Activated T-helper 2 cell treated with anti-CD3 and anti-CD28 coated beads, Interferon-gamma antibody, Interleukin-2, Interleukin-4, amounts not matched to agents 10 μg/mL and 5 μg/mL and 100 μg/mL, durations not matched to agents 14 hours and 24 hours and 36 hours (primary cell): ENCODE measurements at regions not wholly inside any gene's neighbourhood (a gene's known extent, or its start where the extent isn't known, plus 50 kb on each side); places are given as distances from the start of the nearest gene placed in this dataset.

Source experiments
- DNase-seq: peaks from one replicate; pipeline ENCODE4 v3.0.0; 2021; ENCODE audit warnings: low spot score
- H3K27ac Mint-ChIP-seq: one replicate; pipeline ENCODE4 v1.8.0; 2021; ENCODE audit warnings: mixed read lengths
- H3K27me3 Mint-ChIP-seq: one replicate; pipeline ENCODE4 v1.8.0; 2021; ENCODE audit warnings: low read depth, mixed read lengths
- H3K36me3 Mint-ChIP-seq: one replicate; pipeline ENCODE4 v1.8.0; 2021; ENCODE audit warnings: low read depth, mixed read lengths
- H3K4me1 Mint-ChIP-seq: one replicate; pipeline ENCODE4 v1.8.0; 2021; ENCODE audit warnings: low read depth, mixed read lengths
- H3K4me3 Mint-ChIP-seq: one replicate; pipeline ENCODE4 v1.8.0; 2021; ENCODE audit warnings: low read depth, mild to moderate bottlenecking, moderate library complexity, mixed read lengths
- H3K9me3 Mint-ChIP-seq: one replicate; pipeline ENCODE4 v1.8.0; 2021; ENCODE audit warnings: mixed read lengths
- intact Hi-C: fragments of 100-400 bp; cut with micrococcal nuclease; formaldehyde crosslinking; loops from one replicate; pipeline ENCODE4 v1.15.1; 2023

DNA sequence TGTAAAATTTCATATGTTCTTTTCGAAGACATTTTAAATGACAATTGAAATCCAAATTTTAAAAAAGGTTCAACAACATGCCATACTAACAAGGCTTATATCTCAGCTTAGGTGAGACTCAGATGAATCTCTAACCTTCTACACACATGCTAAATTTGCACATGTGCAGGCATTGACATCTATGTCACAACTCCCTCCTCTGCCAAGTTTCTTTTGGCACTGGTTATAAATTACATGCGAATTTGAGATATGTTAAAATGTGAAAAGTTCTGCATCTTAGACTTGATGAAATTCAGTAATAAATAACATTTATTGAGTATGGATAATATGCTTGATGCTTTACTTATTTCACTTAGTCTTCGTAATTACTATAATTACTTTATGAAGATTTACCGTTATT is 234.3 kb downstream of the TLE4 start:
- intact Hi-C loops, result no loop called here
- H3K27ac Mint-ChIP-seq, result no peak overlapping the region
- no peaks in the 10 kb centered on the region for H3K4me1 Mint-ChIP-seq
- no peak overlapping the region for H3K4me3 Mint-ChIP-seq
- peaks cover 13% of the 10 kb centered on the region for H3K27me3 Mint-ChIP-seq
- no peaks in the 10 kb centered on the region for H3K9me3 Mint-ChIP-seq
- H3K36me3 Mint-ChIP-seq, result no peaks in the 10 kb centered on the region
- no peak for DNase-seq

DNA sequence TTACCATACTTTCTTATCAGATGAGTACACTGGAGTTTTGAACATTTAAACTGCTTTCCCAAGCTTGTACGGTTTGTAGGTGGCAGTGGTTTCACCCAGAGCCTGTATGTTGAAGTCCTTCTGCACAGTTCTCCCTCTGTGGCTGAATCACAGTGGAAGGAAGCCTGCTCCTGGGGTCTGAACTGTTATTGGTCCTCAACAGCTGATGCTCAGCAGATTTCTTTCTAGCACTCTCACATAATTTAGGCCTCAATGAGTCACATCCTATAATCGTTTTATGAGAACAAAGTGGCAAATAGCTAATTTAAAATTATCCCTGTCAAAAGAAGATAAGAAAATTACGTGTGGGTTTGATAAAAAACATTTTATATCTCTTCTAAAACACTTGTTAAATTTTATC is 229.7 kb downstream of the TLE4 start:
- Mint-ChIP-seq H3K36me3 (no peaks in the 10 kb centered on the region), H3K27me3 (peaks cover 2% of the 10 kb centered on the region), H3K4me1 (no peaks in the 10 kb centered on the region), H3K27ac (no peak overlapping the region), H3K4me3 (no peak overlapping the region), H3K9me3 (no peaks in the 10 kb centered on the region)
- DNase-seq, result no peak
- intact Hi-C loops, result no loop called here

DNA sequence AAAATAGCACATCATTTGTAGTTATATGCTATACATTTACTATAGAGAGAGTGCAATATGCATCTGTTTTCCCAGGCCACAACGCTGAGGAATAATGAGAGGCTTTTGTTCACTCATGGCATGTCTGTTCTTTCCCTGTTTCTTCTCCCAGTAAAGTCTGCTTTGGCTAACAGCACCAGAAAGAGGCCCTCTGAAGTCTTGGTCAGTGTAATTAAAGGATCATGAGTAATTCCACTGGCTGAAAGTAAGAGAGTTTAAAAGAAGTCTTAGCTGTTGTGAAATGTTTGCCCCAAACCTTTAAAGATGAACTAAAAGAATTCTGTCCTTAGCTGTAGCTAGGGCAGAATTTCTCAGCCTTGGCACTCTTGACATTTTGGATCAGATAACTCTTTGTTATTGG is 228.8 kb downstream of the TLE4 start:
- no peaks in the 10 kb centered on the region for H3K4me1 Mint-ChIP-seq
- intact Hi-C loops, result no loop called here
- H3K27me3 Mint-ChIP-seq, result no peaks in the 10 kb centered on the region
- H3K9me3 Mint-ChIP-seq, result no peaks in the 10 kb centered on the region
- no peak for DNase-seq
- H3K27ac Mint-ChIP-seq, result no peak overlapping the region
- H3K36me3 Mint-ChIP-seq, result no peaks in the 10 kb centered on the region
- no peak overlapping the region for H3K4me3 Mint-ChIP-seq

DNA sequence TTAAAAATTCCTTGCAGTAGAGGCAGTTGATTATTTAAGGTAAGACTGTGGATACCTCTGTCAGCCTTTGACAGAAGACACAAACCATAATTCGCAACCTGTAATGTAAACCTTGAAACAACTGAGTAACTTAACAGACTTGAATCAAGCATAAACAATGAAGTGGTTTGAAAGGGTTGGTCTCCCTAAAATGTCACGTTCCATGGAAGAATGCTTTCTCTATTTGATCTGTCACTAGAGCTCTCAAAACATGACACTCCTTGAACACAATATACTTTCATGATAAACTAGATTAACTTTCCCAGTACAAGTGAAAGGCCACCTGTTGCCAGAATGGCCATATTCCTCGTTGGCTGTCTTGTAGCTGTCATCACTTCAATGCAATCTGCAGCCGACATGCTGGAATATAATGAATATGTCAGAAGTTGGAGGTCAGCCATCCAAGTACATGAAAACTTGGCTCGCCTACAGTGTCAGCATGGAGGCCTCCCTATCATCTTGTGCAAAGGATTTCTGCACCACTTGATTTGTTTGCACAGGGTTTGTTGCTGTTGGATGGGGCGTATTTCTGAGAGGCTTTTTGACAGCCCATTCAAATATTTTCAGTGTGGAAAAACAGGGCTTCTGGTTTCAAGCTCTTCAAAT is 228.0 kb downstream of the TLE4 start:
- no peak for DNase-seq
- Mint-ChIP-seq H3K4me1 (no peaks in the 10 kb centered on the region), H3K36me3 (no peaks in the 10 kb centered on the region), H3K27me3 (no peaks in the 10 kb centered on the region), H3K9me3 (no peaks in the 10 kb centered on the region), H3K27ac (no peak overlapping the region), H3K4me3 (no peak overlapping the region)
- intact Hi-C loops, result no loop called here

DNA sequence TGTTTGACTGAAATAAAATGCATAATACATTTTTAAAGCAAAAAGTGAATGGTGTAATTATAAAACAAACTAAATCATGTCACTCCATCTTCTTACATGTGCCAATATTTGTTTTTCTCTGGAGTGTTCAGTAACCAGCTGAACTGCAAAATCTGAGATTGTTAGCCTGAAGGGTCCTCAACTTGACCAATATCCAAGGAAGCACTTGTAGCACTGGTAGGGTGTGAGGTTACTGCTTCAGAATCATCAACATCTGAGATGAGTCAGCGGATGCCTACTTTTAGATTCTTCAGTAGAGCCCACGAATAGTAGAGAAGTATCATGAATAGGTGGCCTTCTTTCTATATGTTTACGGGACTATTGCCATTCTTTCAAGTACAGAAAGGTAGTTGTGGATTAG is 226.7 kb downstream of the TLE4 start:
- Mint-ChIP-seq H3K4me1 (no peaks in the 10 kb centered on the region), H3K36me3 (no peaks in the 10 kb centered on the region), H3K27me3 (no peaks in the 10 kb centered on the region), H3K27ac (no peak overlapping the region), H3K9me3 (no peaks in the 10 kb centered on the region), H3K4me3 (no peak overlapping the region)
- intact Hi-C loops, result no loop called here
- no peak for DNase-seq

DNA sequence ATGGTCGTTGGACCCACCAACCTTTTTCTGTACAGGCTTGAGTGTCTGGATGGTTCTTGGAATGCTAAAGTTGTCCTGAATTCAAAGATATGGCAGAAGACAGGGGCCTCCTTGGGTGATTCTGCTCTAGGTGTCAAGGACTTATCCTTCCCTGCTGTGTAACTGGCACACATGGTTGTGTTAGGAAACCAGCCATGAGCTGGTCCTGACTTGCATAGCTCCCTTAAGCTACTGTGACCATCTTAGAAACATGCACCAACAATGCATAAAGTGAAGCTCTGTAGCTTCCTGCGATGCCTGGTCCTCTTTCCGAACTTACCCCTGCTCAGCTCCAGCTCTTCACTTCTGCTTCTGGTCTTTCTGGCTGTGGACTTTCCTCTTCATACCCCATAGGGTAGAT is 224.6 kb downstream of the TLE4 start:
- Mint-ChIP-seq H3K9me3 (no peaks in the 10 kb centered on the region), H3K4me1 (no peaks in the 10 kb centered on the region), H3K27me3 (peaks cover 1% of the 10 kb centered on the region), H3K4me3 (no peak overlapping the region), H3K36me3 (no peaks in the 10 kb centered on the region), H3K27ac (no peak overlapping the region)
- intact Hi-C loops, result no loop called here
- no peak for DNase-seq

DNA sequence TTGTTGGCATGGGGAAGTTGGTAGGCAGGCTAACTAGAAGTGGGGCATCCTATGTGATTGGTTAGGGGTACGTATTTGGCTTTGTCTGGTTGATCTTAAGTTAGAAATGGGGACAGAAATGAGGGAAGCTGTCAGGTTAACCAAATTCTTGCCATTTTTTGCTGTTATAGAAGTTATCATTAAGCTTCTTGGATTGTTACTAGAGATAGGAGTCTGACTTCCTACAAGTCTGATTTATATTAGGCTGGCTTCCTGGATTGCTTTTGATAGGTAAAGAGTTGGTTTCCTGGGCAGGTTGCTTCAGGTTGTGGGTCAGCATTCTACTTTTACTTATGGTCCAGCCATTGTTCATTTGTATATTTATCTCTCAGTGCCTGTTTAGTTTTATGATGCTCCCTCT is 216.9 kb downstream of the TLE4 start:
- H3K4me3 Mint-ChIP-seq, result no peak overlapping the region
- no peaks in the 10 kb centered on the region for H3K4me1 Mint-ChIP-seq
- no peaks in the 10 kb centered on the region for H3K36me3 Mint-ChIP-seq
- H3K27me3 Mint-ChIP-seq, result peaks cover 15% of the 10 kb centered on the region
- intact Hi-C loops, result no loop called here
- peaks cover 12% of the 10 kb centered on the region for H3K9me3 Mint-ChIP-seq
- no peak overlapping the region for H3K27ac Mint-ChIP-seq
- no peak for DNase-seq

DNA sequence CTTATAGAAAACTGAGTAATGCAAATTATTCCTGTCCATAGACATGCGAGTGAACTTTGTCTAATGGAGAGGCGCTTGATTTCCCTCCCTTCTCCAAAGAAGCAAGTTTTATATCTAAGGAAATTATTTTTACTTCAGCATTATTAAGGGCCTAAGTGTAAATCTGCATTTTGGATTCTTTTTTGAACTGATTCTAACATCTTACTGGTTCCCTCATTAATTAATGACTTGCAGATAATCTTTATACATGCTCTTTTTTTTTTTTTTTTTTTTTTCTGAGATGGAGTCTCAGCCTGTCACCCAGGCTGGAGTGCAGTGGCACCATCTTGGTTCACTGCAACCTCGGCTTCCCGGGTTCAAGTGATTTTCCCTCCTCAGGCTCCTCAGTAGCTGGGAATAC is 209.5 kb downstream of the TLE4 start:
- no peak overlapping the region for H3K27ac Mint-ChIP-seq
- no peaks in the 10 kb centered on the region for H3K4me1 Mint-ChIP-seq
- no peaks in the 10 kb centered on the region for H3K36me3 Mint-ChIP-seq
- H3K9me3 Mint-ChIP-seq, result peaks cover 4% of the 10 kb centered on the region
- no peak overlapping the region for H3K4me3 Mint-ChIP-seq
- no peak for DNase-seq
- H3K27me3 Mint-ChIP-seq, result peaks cover 8% of the 10 kb centered on the region
- intact Hi-C loops, result no loop called here

DNA sequence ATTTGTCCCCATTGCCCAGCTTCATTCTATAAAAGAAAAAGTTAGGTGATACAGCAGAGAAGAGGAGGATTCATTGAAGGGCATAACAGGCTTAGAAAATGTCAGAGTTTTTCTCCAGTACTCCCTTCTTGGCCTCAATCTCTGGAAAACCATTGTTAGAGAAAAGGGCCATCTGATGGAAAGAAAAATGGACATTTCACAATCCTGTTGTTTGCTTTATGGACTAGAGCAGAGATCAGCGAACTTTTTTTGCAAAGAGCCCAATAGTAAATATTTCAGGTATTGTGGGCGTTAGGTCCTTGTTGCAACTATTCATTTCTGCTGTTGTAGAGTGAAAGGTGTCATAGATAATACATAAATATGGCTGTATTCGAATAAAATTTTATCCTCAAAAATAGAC is 208.8 kb downstream of the TLE4 start:
- Mint-ChIP-seq H3K4me1 (no peaks in the 10 kb centered on the region), H3K27me3 (peaks cover 5% of the 10 kb centered on the region), H3K4me3 (no peak overlapping the region), H3K36me3 (no peaks in the 10 kb centered on the region), H3K27ac (no peak overlapping the region), H3K9me3 (no peaks in the 10 kb centered on the region)
- intact Hi-C loops, result no loop called here
- DNase-seq, result no peak

DNA sequence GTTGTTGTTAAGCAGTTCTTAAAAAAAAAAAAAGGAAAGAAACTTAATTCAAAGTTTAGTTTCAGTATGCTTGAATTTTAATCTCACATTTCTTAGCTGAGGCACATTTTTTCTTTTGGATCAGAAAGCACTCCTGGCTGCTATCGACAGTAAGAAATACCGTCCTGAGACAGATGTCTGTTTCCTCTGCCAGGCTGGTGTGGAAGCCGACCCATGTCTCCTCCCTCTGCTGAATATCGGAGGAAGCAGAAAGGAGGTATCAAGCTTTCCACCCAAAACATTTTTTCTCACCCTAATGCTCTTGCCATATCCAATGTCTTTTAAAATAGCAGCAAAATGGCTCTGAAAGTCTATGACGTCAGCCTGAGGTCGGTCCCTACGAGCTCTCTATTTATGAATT is 208.1 kb downstream of the TLE4 start:
- DNase-seq, result no peak
- no peak overlapping the region for H3K27ac Mint-ChIP-seq
- H3K9me3 Mint-ChIP-seq, result peaks cover 4% of the 10 kb centered on the region
- H3K36me3 Mint-ChIP-seq, result no peaks in the 10 kb centered on the region
- intact Hi-C loops, result no loop called here
- no peaks in the 10 kb centered on the region for H3K4me1 Mint-ChIP-seq
- peaks cover 8% of the 10 kb centered on the region for H3K27me3 Mint-ChIP-seq
- no peak overlapping the region for H3K4me3 Mint-ChIP-seq

DNA sequence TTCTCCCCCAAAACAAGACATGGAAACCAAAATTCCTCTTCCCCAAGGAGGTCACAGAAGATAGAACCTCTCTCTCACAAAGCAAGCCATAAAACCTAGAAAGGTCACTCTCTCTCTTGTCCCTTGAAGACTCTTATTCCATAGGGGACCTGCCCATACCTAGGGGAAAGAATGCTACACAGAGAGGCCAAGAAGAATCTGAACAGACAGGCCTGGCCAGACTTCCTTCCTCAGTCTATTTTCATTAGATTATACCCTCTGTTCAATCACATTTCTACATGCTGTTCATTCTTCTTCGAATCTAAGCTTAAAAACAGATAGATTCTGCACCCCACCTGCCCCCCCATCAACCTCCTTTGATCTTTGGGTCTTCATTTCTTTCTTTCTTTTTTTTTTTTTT is 206.8 kb downstream of the TLE4 start:
- intact Hi-C loops, result no loop called here
- no peak overlapping the region for H3K4me3 Mint-ChIP-seq
- no peak for DNase-seq
- H3K27me3 Mint-ChIP-seq, result peaks cover 7% of the 10 kb centered on the region
- no peaks in the 10 kb centered on the region for H3K36me3 Mint-ChIP-seq
- peaks cover 4% of the 10 kb centered on the region for H3K9me3 Mint-ChIP-seq
- H3K27ac Mint-ChIP-seq, result no peak overlapping the region
- no peaks in the 10 kb centered on the region for H3K4me1 Mint-ChIP-seq

DNA sequence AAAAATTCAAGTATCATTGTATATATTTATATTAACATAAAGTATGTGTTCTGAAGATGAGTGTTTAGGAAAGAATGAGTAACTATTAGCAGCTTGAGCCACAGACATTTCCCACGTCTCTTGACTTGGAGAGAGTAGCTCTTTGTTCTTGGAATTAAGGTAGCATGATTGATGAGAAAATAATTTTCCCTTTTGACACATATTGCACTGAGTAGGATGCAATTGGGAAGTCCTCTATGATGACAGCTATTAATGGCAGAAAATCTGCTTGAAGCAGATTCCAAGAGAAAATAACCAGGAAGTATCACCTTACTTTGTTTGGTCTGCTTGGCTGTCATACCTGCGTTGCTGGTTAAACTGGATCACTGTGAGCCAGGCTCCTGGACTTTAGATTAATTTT is 204.8 kb downstream of the TLE4 start:
- Mint-ChIP-seq H3K36me3 (no peaks in the 10 kb centered on the region), H3K9me3 (peaks cover 4% of the 10 kb centered on the region), H3K27ac (no peak overlapping the region), H3K4me3 (no peak overlapping the region), H3K4me1 (no peaks in the 10 kb centered on the region), H3K27me3 (peaks cover 15% of the 10 kb centered on the region)
- intact Hi-C loops, result no loop called here
- DNase-seq, result no peak
